GM21390 (cell line): ENCODE measurements at regions not wholly inside any gene's neighbourhood (a gene's known extent, or its start where the extent isn't known, plus 50 kb on each side); places are given as distances from the start of the nearest gene placed in this dataset.
A peak's percentile ranks its signal among the peaks of the same experiment; 100 is the strongest.
"Not testable (repeated sequence)": the region's sequence is repeated elsewhere in the genome, so short reads cannot be mapped to it uniquely, and the experiment has no call there.

ENCODE experiments used
- ATAC-seq: cut with Tn5 transposase; IDR thresholded peaks from one replicate; pipeline ENCODE4 v1.9.1; 2021; ENCODE audit not compliant: unreplicated experiment

- ATAC-seq = no peak
These were observed 582.0 kb upstream of the TUSC1 start for GRCh38 chr9:26260238-26260637.

DNA sequence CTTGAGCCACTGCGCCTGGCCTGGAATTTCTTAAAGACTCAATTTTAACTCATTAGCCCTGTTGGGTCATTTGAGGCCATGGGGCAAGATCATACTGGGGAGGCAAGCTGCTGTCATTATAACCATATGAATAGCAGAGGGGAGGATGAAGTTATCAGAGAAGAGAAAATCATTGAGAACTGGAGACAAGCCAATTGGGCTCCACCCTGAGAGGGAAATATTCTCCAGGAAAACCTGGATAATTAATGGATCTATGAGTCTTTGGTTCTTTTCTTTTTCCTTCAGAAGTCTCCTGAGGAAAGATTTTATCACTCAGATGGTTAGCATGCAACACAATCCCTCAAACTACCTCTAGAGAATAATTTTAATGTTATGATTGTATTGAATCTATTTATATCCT, 569.6 kb upstream of the TUSC1 start:
- no peak for ATAC-seq

DNA sequence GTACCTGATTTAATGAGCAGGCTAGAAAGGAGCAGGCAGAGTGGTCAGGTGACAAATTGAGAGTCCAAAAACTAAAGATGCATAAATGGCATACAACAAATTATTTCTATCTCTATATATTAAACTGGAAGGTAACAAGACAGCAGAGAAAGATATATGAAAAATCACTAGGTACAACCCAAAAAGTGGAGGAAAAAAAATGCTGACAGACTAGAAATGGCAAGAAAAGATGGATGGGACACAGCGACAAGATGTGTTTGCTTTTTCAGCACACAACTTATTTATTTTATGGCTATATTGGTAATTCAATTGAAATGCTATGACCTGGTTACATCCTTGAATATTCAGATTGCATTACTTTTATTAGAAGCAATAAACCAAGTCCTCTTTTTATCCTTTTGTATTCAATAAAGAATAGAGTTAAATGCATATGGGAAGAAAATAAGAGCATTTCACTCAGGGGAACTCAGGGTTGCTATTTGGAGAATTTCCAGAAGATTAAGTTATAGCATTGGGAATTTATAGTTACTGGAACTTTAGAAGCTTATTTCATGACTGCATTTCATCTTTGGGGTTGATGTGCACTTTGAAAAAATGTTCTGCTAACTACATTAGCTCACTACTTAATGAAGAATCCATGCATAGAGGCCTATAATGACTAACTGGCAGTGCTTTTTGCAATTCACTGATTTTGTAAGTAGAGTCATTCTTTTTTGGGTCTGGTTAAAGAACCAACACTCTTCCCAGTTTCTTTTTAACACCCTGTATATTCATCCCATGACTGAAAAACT, 566.6 kb upstream of the TUSC1 start:
- no peak for ATAC-seq

DNA sequence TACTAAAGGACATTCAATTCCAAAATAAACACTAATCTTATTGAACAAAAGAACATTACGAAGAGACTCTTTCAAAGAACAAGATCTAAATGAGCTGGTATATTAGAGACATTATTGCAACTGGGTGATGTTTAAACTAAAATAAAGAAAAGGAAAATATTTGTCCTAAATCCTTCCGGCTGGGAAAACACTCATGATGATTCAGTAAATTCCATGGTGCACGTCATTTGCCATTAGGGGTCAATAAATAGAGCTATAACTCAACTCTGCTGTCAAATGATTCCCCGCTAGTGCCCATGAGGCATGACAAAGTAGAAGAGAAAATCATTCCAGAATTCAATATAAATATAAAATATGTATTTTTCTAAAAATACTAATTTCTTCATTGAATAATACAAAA, 565.5 kb upstream of the TUSC1 start:
- no peak for ATAC-seq

DNA sequence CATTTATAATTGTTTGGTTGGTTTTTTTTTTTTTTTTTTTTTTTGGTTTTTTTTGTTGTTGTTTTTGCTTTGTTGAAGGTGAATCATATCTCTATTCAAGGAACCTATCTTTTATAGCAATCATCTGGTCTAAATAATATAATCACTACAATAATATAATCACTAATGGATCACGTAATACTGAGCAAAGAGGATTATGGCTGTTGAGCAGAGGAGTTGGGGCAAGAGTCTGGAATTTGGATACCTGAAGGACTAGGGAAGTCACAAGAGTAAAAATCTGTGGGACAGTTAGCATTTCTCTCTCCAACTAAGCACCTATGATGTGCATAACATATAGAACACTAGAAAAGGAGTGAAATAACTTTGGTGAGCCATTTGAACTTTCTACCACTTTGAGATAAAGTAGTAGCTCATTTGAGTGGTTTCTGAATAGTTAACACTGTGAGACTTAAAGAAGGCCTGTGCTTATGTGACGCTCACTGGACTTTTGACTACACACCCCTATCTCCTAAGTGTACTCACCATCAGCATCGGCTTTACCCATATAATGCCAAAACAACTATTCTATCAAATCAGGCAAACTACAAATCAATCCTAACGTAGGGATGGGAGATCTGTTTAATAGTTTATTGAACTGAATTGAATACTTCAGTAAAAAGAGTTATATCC, 564.9 kb upstream of the TUSC1 start:
- no peak for ATAC-seq

GRCh38 chr9:26240020-26240419, 561.8 kb upstream of the TUSC1 start:
- no peak for ATAC-seq

DNA sequence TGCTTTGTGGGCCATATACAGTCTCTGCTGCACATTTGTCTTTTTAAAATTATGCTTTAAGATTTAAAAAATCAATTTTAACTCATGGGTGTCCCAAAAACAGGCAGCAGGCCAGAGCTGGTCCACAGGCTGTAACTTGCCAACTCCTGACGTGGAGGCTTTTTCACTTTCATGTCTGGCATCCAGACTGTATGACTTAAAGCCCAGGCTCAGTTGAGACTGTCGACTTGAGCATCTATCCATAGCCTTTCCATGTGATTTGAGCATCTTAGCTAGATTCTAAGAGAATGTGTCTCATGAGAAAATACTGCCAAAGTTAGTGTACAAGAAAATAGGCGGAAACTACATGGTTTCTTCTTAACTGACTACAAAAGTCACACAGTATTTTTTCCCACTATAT, 559.0 kb upstream of the TUSC1 start:
- ATAC-seq = no peak

GRCh38 chr9:26234865-26235264, 556.6 kb upstream of the TUSC1 start:
- ATAC-seq = no peak

- ATAC-seq = no peak
These were observed 553.1 kb upstream of the TUSC1 start for GRCh38 chr9:26231391-26231790.

- no peak for ATAC-seq
These were observed 551.2 kb upstream of the TUSC1 start for GRCh38 chr9:26229324-26230054.

- no peak for ATAC-seq
These were observed 550.0 kb upstream of the TUSC1 start for GRCh38 chr9:26228273-26228672.

- ATAC-seq = no peak
These were observed 543.0 kb upstream of the TUSC1 start for GRCh38 chr9:26221290-26221689.

- ATAC-seq = no peak
These were observed 542.1 kb upstream of the TUSC1 start for GRCh38 chr9:26220367-26220766.

GRCh38 chr9:26219961-26220360, 541.7 kb upstream of the TUSC1 start:
- ATAC-seq = no peak

- no peak for ATAC-seq
These were observed 538.5 kb upstream of the TUSC1 start for GRCh38 chr9:26216702-26217101.

DNA sequence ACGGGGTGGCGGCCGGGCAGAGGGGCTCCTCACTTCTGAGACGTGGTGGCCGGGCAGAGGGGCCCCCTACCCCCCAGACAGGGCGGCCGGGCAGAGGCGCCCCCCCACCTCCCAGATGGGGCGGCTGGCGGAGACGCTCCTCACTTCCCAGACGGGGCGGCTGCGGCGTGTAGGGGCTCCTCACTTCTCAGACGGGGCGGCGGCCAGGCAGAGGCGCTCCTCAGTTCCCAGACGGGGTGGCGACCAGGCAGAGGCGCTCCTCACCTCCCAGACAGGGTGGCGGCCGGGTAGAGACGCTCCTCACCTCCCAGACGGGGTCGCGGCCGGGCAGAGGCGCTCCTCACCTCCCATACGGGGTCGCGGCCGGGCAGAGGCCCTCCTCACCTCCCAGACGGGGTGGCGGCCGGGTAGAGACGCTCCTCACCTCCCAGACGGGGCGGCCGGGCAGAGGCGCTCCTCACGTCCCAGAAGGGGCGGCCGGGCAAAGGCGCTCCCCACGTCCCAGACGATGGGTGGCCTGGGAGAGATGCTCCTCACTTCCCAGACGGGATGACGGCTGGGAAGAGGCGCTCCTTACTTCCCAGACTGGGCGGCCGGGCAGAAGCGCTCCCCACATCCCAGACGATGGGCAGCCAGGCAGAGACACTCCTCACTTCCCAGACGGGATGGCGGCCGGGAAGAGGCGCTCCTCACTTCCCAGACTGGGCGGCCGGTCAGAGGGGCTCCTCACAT, 536.6 kb upstream of the TUSC1 start:
- not testable (repeated sequence) for ATAC-seq

DNA sequence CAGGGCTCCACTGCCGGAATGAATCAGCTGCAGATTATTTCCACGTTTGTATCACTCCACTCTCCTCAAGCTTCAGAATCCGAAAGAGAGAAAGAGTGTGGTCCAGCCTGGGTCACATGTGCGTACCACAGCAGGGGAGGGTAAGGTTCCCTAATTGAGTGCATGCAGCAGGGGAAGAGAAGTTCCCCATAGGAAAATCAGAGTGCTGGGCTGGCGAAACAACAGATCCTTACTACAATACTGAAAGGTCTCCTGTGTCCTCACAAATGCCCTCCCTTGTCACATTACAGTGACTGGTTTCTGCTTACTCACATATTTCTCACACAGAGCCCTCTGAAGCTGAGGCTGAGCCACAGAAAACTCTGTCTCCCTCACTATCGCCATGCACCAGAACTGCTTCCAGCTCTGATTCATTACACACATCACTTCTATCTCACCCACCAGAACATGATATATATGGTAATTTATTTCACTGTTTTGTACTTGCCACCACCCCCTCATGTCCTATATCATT, 532.2 kb upstream of the TUSC1 start:
- peak; percentile 56 for ATAC-seq

DNA sequence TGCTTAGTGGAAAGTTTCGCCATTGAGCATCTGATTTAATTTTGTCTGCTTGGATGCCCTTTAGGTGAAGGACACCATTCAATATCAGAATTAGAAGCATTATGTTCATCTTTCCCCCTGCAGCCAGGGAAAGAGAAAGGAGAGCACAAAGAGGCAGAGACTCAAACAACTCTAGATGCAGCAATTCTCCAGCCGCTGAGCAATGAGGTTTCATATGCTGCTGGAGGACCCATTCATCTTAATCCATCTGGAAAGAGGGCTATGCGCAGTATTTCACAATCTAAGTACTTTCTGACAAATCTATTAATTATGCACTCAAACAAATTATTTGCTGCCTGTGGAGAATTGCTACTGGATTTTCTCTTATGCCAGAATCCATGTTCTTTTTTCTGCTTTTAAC, 527.0 kb upstream of the TUSC1 start:
- ATAC-seq = no peak

DNA sequence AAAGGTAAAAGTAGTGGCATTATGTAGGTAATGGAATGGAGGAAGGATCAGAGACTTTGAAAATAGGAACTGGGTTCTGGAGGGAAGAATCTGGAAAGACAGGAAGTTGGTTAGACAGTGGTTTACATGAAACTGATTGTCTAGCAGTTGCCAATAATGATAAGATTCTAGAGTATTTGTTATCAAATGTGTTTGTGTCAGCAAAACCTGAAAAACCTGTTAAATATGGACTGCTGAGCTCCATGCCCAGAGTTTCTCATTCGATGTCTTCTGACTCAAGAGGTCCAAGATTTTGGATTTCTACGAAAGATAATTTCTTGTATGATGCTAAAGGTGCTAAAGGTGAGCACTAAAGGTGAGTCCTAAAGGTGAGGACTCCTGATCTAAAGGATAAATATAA, 515.0 kb upstream of the TUSC1 start:
- no peak for ATAC-seq

GRCh38 chr9:26191711-26192110, 513.5 kb upstream of the TUSC1 start:
- no peak for ATAC-seq

DNA sequence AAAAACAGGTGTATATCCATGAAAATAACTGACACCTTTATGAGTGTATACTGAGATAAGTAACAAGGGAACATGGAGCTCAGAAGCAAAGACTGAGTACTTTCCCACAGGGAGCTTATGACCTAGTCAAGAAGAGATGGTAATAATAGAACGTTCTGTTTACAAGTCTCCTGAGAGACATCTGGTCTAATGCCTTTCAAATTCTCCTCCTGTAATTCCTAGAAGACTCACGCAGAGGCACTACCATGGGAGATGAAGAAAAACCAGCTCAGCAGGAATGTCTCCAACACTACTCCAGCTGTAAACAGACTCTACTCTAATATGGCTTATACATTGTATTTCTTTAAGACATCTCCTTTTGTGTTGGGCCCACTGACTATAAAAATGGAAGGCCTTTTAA, 503.6 kb upstream of the TUSC1 start:
- no peak for ATAC-seq
